Spleen (tissue), 11 donors: ENCODE measurements at regions not wholly inside any gene's neighbourhood (a gene's known extent, or its start where the extent isn't known, plus 50 kb on each side); places are given as distances from the start of the nearest gene placed in this dataset.

Source experiments
- DNase-seq: peaks from one replicate; pipeline ENCODE4 v3.0.0-alpha.2; 2020
- H3K27ac ChIP-seq, 8 donors: fragments of 200-600 bp; sonication (generic) in 7 of 8; 1 replicate in 4 of 8; 2 replicates in 4 of 8; pipeline versions ENCODE4 v1.5.0 to v1.8.0; 2016 to 2021; ENCODE audit warnings: inconsistent platforms in 4 of 8, mild to moderate bottlenecking in 4 of 8, moderate library complexity in 1 of 8
- H3K27me3 ChIP-seq, 7 donors: fragments of 200-600 bp; sonication (generic) in 6 of 7; replicated peaks in 1 of 7; 1 replicate in 4 of 7; 2 replicates in 3 of 7; pipeline versions ENCODE4 v1.5.0 to v1.8.0; 2016 to 2021; ENCODE audit warnings: inconsistent platforms in 3 of 7, mild to moderate bottlenecking in 1 of 7
- H3K36me3 ChIP-seq, 6 donors: fragments of 200-600 bp; sonication (generic) in 5 of 6; 1 replicate in 4 of 6; 2 replicates in 2 of 6; pipeline versions ENCODE4 v1.5.0 to v1.8.0; 2016 to 2021; ENCODE audit warnings: inconsistent platforms in 2 of 6
- H3K4me1 ChIP-seq, 6 donors: fragments of 200-600 bp; sonication (generic) in 5 of 6; 1 replicate in 3 of 6; 2 replicates in 3 of 6; pipeline versions ENCODE4 v1.5.0 to v1.8.0; 2016 to 2021; ENCODE audit warnings: inconsistent platforms in 3 of 6
- H3K4me3 ChIP-seq, 8 donors: fragments of 200-600 bp; sonication (generic) in 7 of 8; 1 replicate in 4 of 8; 2 replicates in 4 of 8; pipeline versions ENCODE4 v1.5.0 to v1.8.0; 2016 to 2021; ENCODE audit warnings: inconsistent platforms in 4 of 8, mild to moderate bottlenecking in 4 of 8, moderate library complexity in 2 of 8
- H3K9me3 ChIP-seq, 8 donors: fragments of 200-600 bp; sonication (generic) in 7 of 8; 1 replicate in 4 of 8; 2 replicates in 4 of 8; pipeline versions ENCODE4 v1.5.0 to v1.8.0; 2016 to 2021; ENCODE audit warnings: inconsistent platforms in 4 of 8
- CTCF ChIP-seq, 11 experiments: fragments of 200-600 bp in 7 of 11; fragments of 450-650 bp in 4 of 11; sonication (generic) in 4 of 11; IDR thresholded peaks in 8 of 11; conservative IDR thresholded peaks in 3 of 11; 1 replicate in 7 of 11; 2 replicates in 4 of 11; pipeline versions ENCODE4 v1.4.0 to v1.8.0; 2016 to 2021; ENCODE audit warnings: antibody characterized with exemption in 11 of 11, inconsistent platforms in 4 of 11, mild to moderate bottlenecking in 1 of 11
- POLR2A ChIP-seq, 3 donors: fragments of 450-650 bp; IDR thresholded peaks; one replicate each; pipeline ENCODE4 v1.5.1; 2017; ENCODE audit warnings: antibody characterized with exemption in 3 of 3, mild to moderate bottlenecking in 1 of 3
- POLR2AphosphoS5 ChIP-seq, 3 donors: sonication (generic); formaldehyde crosslinking; IDR thresholded peaks; one replicate each; pipeline ENCODE4 v1.5.1; 2017; ENCODE audit warnings: antibody characterized with exemption in 3 of 3
- WGBS, 5 donors: extraction: QIAGEN DNeasy Blood & Tissue Kit in 3 of 5; methylation state at CpG; one replicate each; pipeline versions ENCODE4 v1.1.5 to v1.1.7; 2013 to 2018; 5-methylcytosine and 5-hydroxymethylcytosine counted together
- intact Hi-C: fragments of 100-400 bp; cut with DNase I; formaldehyde crosslinking; loops from one replicate; pipeline ENCODE4 v1.15.0; 2023; ENCODE audit warnings: low total_unique reads
- donor health status: healthy with polysubstance abuse.
- donor health status: DM: no; HTN: no; CAD: no; lungs with moderate emphysema.
- donor health status: DM: no; HTN: no; CAD: no.
- donor health status: Bipolar disorder and iron deficiency.
- donor health status: healthy.
- donor health status: DM: no; HTN: no; CAD: no.
- donor health status: DM: yes; HTN: yes; CAD: no.

GRCh38 chr4:27101561-27101960 is 240.9 kb downstream of the STIM2 start:
- no peak overlapping the region for H3K4me3 ChIP-seq
- DNase-seq = no peak
- H3K9me3 ChIP-seq = no peaks in the 10 kb centered on the region
- intact Hi-C loops = no loop called here
- peaks cover 0 to 17% (median 0%) of the 10 kb centered on the region in 7 donors for H3K27me3 ChIP-seq
- 81 to 87% (median 84%) methylated on average over 7 of the region's 7 CpGs for WGBS, 5 donors
- H3K4me1 ChIP-seq = no peaks in the 10 kb centered on the region
- TF ChIP-seq CTCF (IDR thresholded peaks at IDR 0.05 in 8 of 11, conservative IDR thresholded peaks at IDR 0.05 in 3 of 11) (no peak), POLR2AphosphoS5 (IDR thresholded peaks at IDR 0.05) (no peak), POLR2A (IDR thresholded peaks at IDR 0.05) (no peak)
- H3K27ac ChIP-seq = no peak overlapping the region
- no peaks in the 10 kb centered on the region for H3K36me3 ChIP-seq

- H3K4me3 ChIP-seq = no peak overlapping the region
- H3K9me3 ChIP-seq = no peaks in the 10 kb centered on the region
- no peak overlapping the region for H3K27ac ChIP-seq
- H3K4me1 ChIP-seq = no peaks in the 10 kb centered on the region
- WGBS, 5 donors = 73 to 83% (median 82%) methylated on average over 3 of the region's 3 CpGs
- no peaks in the 10 kb centered on the region for H3K27me3 ChIP-seq
- intact Hi-C loops = no loop called here
- no peaks in the 10 kb centered on the region for H3K36me3 ChIP-seq
- DNase-seq = no peak
- TF ChIP-seq POLR2AphosphoS5 (IDR thresholded peaks at IDR 0.05) (no peak), CTCF (IDR thresholded peaks at IDR 0.05 in 8 of 11, conservative IDR thresholded peaks at IDR 0.05 in 3 of 11) (no peak), POLR2A (IDR thresholded peaks at IDR 0.05) (no peak)
Measured at GRCh38 chr4:27111627-27112026, 251.0 kb downstream of the STIM2 start.

GRCh38 chr4:27112587-27112986 is 251.9 kb downstream of the STIM2 start:
- intact Hi-C loops = no loop called here
- Histone ChIP-seq H3K4me3 (no peak overlapping the region), H3K27me3 (no peaks in the 10 kb centered on the region), H3K9me3 (no peaks in the 10 kb centered on the region), H3K27ac (no peak overlapping the region), H3K4me1 (no peaks in the 10 kb centered on the region), H3K36me3 (no peaks in the 10 kb centered on the region)
- WGBS, 5 donors = 82 to 92% (median 88%) methylated on average over 3 of the region's 3 CpGs
- DNase-seq = no peak
- TF ChIP-seq POLR2AphosphoS5 (IDR thresholded peaks at IDR 0.05) (no peak), CTCF (IDR thresholded peaks at IDR 0.05 in 8 of 11, conservative IDR thresholded peaks at IDR 0.05 in 3 of 11) (no peak)

GRCh38 chr4:27115221-27115620 is 254.6 kb downstream of the STIM2 start:
- Histone ChIP-seq H3K9me3 (no peaks in the 10 kb centered on the region), H3K4me1 (no peaks in the 10 kb centered on the region), H3K36me3 (no peaks in the 10 kb centered on the region), H3K27ac (no peak overlapping the region), H3K4me3 (no peak overlapping the region), H3K27me3 (peaks cover 0 to 3% (median 0%) of the 10 kb centered on the region in 7 donors)
- no peak for TF ChIP-seq POLR2AphosphoS5 (IDR thresholded peaks at IDR 0.05)
- no peak for TF ChIP-seq CTCF (IDR thresholded peaks at IDR 0.05 in 8 of 11, conservative IDR thresholded peaks at IDR 0.05 in 3 of 11)
- TF ChIP-seq POLR2A (IDR thresholded peaks at IDR 0.05) = no peak
- no peak for DNase-seq
- WGBS, 5 donors = 74 to 87% (median 78%) methylated on average over 4 of the region's 4 CpGs
- intact Hi-C loops = no loop called here
